AG04449 (cell line): ENCODE measurements at regions not wholly inside any gene's neighbourhood (a gene's known extent, or its start where the extent isn't known, plus 50 kb on each side); places are given as distances from the start of the nearest gene placed in this dataset.
"Not testable (repeated sequence)": the region's sequence is repeated elsewhere in the genome, so short reads cannot be mapped to it uniquely, and the experiment has no call there.

Source experiments
- CTCF ChIA-PET: fragments of 350-600 bp; formaldehyde crosslinking; extraction: SDS; loops from one replicate; lab custom pipeline; 2021; ENCODE audit warnings: antibody characterized with exemption; lab: Yijun Ruan, JAX
- POLR2A ChIA-PET: fragments of 400-600, 350-600 bp; formaldehyde crosslinking; extraction: SDS; loops from one replicate; lab custom pipeline; 2020; ENCODE audit warnings: antibody characterized with exemption, inconsistent platforms; lab: Yijun Ruan, JAX
- DNase-seq: peaks from one replicate; pipeline ENCODE4 v3.0.0-alpha.2; 2010; ENCODE audit warnings: low read depth, low spot score
- H3K4me3 ChIP-seq: 2 replicates; pipeline ENCODE4 v1.5.1; 2011; ENCODE audit warnings: low read depth, mild to moderate bottlenecking, control low read depth, low read length
- CTCF ChIP-seq: IDR thresholded peaks from one replicate; pipeline ENCODE4 v1.5.1; 2011; ENCODE audit warnings: mild to moderate bottlenecking, moderate library complexity, low read length, control low read depth, inconsistent platforms; ENCODE audit not compliant: insufficient read depth; ENCODE audit errors: missing control alignments

- CTCF ChIA-PET: no interaction called here
- DNase-seq: no peak
- POLR2A ChIA-PET: no interaction called here
- TF ChIP-seq CTCF: no peak
- no peak overlapping the region for H3K4me3 ChIP-seq
These were observed 950.4 kb upstream of the LRFN5 start for GRCh38 chr14:40656311-40656710.

GRCh38 chr14:40652089-40652691 is 954.5 kb upstream of the LRFN5 start:
- no peak overlapping the region for H3K4me3 ChIP-seq
- POLR2A ChIA-PET: no interaction called here
- no peak for DNase-seq
- TF ChIP-seq CTCF: no peak
- CTCF ChIA-PET: no interaction called here

- no peak overlapping the region for H3K4me3 ChIP-seq
- ChIA-PET CTCF (no interaction called here), POLR2A (no interaction called here)
- TF ChIP-seq CTCF: no peak
- DNase-seq: no peak
These were observed 976.2 kb upstream of the LRFN5 start for GRCh38 chr14:40630471-40630870.

GRCh38 chr14:40629551-40630137 is 977.0 kb upstream of the LRFN5 start:
- DNase-seq, POLR2A ChIA-PET, CTCF ChIA-PET, H3K4me3 ChIP-seq: not testable (repeated sequence)

GRCh38 chr14:40629144-40629543 is 977.5 kb upstream of the LRFN5 start:
- POLR2A ChIA-PET: no interaction called here
- no peak for DNase-seq
- CTCF ChIA-PET: no interaction called here
- no peak overlapping the region for H3K4me3 ChIP-seq
- TF ChIP-seq CTCF: no peak

GRCh38 chr14:40623643-40624042 is 983.0 kb upstream of the LRFN5 start:
- no peak for TF ChIP-seq CTCF
- CTCF ChIA-PET: no interaction called here
- no peak for DNase-seq

More at GRCh38 chr14:40623643-40624042, 983.0 kb upstream of the LRFN5 start:
- no peak overlapping the region for H3K4me3 ChIP-seq
- POLR2A ChIA-PET: no interaction called here
